Parathyroid adenoma (tissue), 2 donors: ENCODE measurements at regions not wholly inside any gene's neighbourhood (a gene's known extent, or its start where the extent isn't known, plus 50 kb on each side); places are given as distances from the start of the nearest gene placed in this dataset.

ENCODE experiments used
- H2AFZ ChIP-seq: fragments of 300-600 bp; sonication (generic); one replicate; pipeline ENCODE4 v1.7.0; 2017; ENCODE audit warnings: antibody characterized with exemption, mild to moderate bottlenecking
- H3K27ac ChIP-seq: fragments of 300-600 bp; sonication (generic); one replicate; pipeline ENCODE4 v1.7.0; 2017
- H3K27me3 ChIP-seq: fragments of 300-600 bp; sonication (generic); one replicate; pipeline ENCODE4 v1.7.0; 2017; ENCODE audit warnings: low read length; ENCODE audit not compliant: control insufficient read depth, insufficient read depth
- H3K36me3 ChIP-seq: fragments of 300-600 bp; sonication (generic); one replicate; pipeline ENCODE4 v1.7.0; 2017; ENCODE audit warnings: low read length; ENCODE audit not compliant: control insufficient read depth, insufficient read depth
- H3K4me1 ChIP-seq: fragments of 300-600 bp; sonication (generic); one replicate; pipeline ENCODE4 v1.7.0; 2017; ENCODE audit warnings: control low read depth
- H3K4me2 ChIP-seq: fragments of 300-600 bp; sonication (generic); one replicate; pipeline ENCODE4 v1.7.0; 2017; ENCODE audit warnings: low read length
- H3K4me3 ChIP-seq: fragments of 300-600 bp; sonication (generic); one replicate; pipeline ENCODE4 v1.7.0; 2017; ENCODE audit warnings: low read depth, low read length
- H3K79me2 ChIP-seq: fragments of 300-600 bp; sonication (generic); one replicate; pipeline ENCODE4 v1.7.0; 2017; ENCODE audit warnings: control low read depth
- H3K9ac ChIP-seq: fragments of 300-600 bp; sonication (generic); one replicate; pipeline ENCODE4 v1.7.0; 2017; ENCODE audit warnings: mild to moderate bottlenecking
- H3K9me3 ChIP-seq: fragments of 300-600 bp; sonication (generic); one replicate; pipeline ENCODE4 v1.7.0; 2017; ENCODE audit warnings: low read length; ENCODE audit not compliant: control insufficient read depth
- CTCF ChIP-seq: fragments of 300-600 bp; sonication (generic); IDR thresholded peaks from one replicate; pipeline ENCODE4 v1.7.0; 2017; ENCODE audit warnings: antibody characterized with exemption, mild to moderate bottlenecking
- donor health status: primary hyperparathyroidism.

DNA sequence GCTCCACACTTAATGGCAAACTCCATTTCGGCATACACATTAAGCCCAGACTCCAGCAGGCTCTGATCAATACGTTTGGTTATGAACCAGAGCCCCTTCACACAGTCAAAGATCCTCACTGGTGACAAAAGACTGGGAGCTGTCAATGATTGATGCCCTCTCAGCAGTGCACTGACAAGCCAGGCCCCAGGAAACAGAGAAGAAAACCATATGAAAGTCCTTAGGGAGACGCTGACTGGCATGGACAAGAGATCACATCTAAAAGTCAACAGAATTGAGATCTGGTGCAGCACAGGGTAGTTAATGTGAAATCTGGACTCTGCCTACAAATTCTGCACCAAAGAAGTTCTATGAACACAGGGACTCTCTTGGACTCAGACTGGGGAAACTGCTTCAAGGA, 600.9 kb upstream of the NRP1 start:
- H3K36me3 ChIP-seq, result no peaks in the 10 kb centered on the region
- no peak overlapping the region for H3K4me3 ChIP-seq
- H3K9me3 ChIP-seq, result no peaks in the 10 kb centered on the region
- H3K79me2 ChIP-seq, result no peaks in the 10 kb centered on the region
- no peak overlapping the region for H2AFZ ChIP-seq
- no peaks in the 10 kb centered on the region for H3K4me1 ChIP-seq
- no peak overlapping the region for H3K27ac ChIP-seq
- H3K9ac ChIP-seq, result no peak overlapping the region
- no peaks in the 10 kb centered on the region for H3K27me3 ChIP-seq
- no peak for TF ChIP-seq CTCF
- no peak overlapping the region for H3K4me2 ChIP-seq

DNA sequence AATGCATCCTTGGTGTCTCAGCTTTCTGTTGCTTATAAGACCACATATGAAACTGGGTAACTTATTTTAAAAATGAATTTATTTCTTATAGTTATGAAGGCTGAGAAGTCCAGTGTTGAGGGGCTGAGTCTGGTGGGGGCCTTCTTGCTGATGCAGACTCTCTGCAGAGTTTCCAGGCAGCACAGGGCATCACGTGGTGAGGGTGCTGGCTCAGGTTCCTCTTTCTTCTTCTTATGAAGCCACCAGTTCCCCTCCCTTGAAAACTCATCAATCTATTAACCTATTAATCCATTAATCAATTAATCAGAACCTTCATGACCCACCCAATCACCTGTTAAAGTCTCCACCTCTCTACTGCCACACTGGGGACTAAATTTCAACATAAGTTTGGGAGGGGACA, 595.6 kb upstream of the NRP1 start:
- no peak overlapping the region for H3K27ac ChIP-seq
- TF ChIP-seq CTCF, result no peak
- H3K27me3 ChIP-seq, result no peaks in the 10 kb centered on the region

DNA sequence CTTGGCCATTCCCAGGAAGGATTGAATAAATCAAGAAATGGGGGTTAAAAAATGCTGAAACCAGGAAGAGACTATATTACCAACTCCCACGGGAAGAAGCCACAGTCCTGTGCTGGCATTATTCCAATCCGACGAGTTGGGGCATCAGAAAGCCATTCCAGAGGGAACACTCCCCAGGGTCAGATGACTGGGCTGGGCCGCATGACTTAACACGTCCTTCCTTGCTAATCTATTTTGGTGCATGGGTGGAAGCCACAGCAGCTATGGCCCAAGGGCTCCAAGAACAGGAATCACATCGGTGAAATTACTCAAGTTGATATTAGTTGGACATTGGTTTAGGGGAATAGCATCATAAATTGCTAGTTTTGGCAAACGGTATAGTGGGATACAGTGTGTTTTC, 592.9 kb upstream of the NRP1 start:
- TF ChIP-seq CTCF, result no peak
- no peaks in the 10 kb centered on the region for H3K4me1 ChIP-seq

More for the DNA sequence above, 595.6 kb upstream of the NRP1 start:
- Histone ChIP-seq H3K36me3 (no peaks in the 10 kb centered on the region), H3K9me3 (no peaks in the 10 kb centered on the region), H3K4me1 (no peaks in the 10 kb centered on the region), H3K9ac (no peak overlapping the region), H3K79me2 (no peaks in the 10 kb centered on the region), H3K4me2 (no peak overlapping the region), H2AFZ (no peak overlapping the region), H3K4me3 (no peak overlapping the region)

DNA sequence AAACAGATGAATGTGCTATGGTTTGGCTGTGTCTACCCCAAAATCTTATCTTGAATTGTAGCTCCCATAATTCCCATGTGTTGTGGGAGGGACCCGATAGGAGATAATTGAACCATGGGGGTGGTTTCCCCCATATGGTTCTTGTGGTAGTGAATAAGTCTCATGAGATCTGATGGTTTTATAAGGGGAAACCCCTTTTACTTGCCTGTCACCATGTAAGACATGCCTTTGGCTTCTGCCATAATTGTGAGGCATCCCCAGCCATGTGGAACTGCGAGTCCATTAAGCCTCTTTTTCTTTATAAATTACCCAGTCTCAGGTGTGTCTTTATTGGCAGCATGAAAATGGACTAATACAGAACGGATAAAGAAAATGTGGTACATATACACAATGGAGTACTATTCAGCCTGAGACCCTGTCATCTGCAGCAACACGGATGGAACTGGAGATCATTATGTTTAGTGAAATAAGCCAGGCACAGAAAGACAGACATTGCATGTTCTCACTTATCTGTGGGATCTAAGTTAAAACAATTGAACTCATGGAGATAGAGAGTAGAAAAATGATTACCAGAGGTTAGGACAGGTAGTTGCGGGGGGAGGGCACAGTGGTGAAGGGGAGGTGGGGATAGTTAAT, 587.6 kb upstream of the NRP1 start:
- H3K27me3 ChIP-seq, result no peaks in the 10 kb centered on the region
- no peak overlapping the region for H3K4me3 ChIP-seq
- no peak overlapping the region for H2AFZ ChIP-seq
- no peak for TF ChIP-seq CTCF
- no peaks in the 10 kb centered on the region for H3K36me3 ChIP-seq
- no peaks in the 10 kb centered on the region for H3K79me2 ChIP-seq
- H3K27ac ChIP-seq, result no peak overlapping the region
- H3K9me3 ChIP-seq, result no peaks in the 10 kb centered on the region
- no peak overlapping the region for H3K4me2 ChIP-seq
- H3K4me1 ChIP-seq, result no peaks in the 10 kb centered on the region
- H3K9ac ChIP-seq, result no peak overlapping the region

More for the DNA sequence above, 592.9 kb upstream of the NRP1 start:
- H3K9ac ChIP-seq, result no peak overlapping the region
- no peaks in the 10 kb centered on the region for H3K27me3 ChIP-seq
- H3K4me2 ChIP-seq, result no peak overlapping the region
- H3K79me2 ChIP-seq, result no peaks in the 10 kb centered on the region
- H2AFZ ChIP-seq, result no peak overlapping the region
- H3K36me3 ChIP-seq, result no peaks in the 10 kb centered on the region
- H3K27ac ChIP-seq, result no peak overlapping the region
- H3K4me3 ChIP-seq, result no peak overlapping the region
- no peaks in the 10 kb centered on the region for H3K9me3 ChIP-seq

GRCh38 chr10:33920351-33920750, 585.9 kb upstream of the NRP1 start:
- H3K9ac ChIP-seq, result no peak overlapping the region
- H3K79me2 ChIP-seq, result no peaks in the 10 kb centered on the region
- no peaks in the 10 kb centered on the region for H3K36me3 ChIP-seq
- no peak overlapping the region for H3K4me2 ChIP-seq
- H3K9me3 ChIP-seq, result no peaks in the 10 kb centered on the region
- no peak for TF ChIP-seq CTCF
- no peak overlapping the region for H2AFZ ChIP-seq
- H3K4me1 ChIP-seq, result no peaks in the 10 kb centered on the region
- no peak overlapping the region for H3K27ac ChIP-seq
- no peaks in the 10 kb centered on the region for H3K27me3 ChIP-seq
- no peak overlapping the region for H3K4me3 ChIP-seq
